ENCODE measurements at regions not wholly inside any gene's neighbourhood (a gene's known extent, or its start where the extent isn't known, plus 50 kb on each side); places are given as distances from the start of the nearest gene placed in this dataset.

DNA sequence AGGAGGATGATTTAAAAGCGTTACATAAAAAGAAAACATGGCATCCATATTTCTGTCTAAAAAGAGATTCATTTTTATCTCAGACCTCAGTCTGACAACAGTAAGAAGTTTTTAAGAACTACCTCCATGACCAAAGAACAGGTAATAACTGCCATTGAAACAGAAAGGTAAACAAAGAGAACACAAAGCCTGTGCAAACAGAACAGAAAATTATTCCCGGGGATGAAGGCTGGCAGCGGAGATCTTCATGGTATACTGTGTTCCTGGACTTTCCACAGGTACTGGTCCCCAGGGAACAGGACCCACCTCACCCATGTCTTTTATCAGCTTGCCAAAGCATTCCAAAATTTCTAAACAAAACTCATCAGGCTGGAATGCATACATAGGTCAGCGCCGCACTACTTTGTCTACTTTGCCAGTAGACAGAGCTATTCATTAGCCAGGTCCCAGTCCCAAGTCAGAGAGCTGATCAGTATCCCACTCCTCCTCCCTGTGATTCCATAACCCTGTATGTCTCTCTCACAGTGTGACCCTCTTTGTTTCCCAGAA lies 277.3 kb downstream of the MBD2 start:
- no peaks in the 10 kb centered on the region for H3K9me1 ChIP-seq (ENCODE audit: control insufficient read depth, insufficient read depth, low read length)
- intact Hi-C loops (cut with micrococcal nuclease) (no loop called here), in situ Hi-C loops (cut with MboI) (no loop called here)
- no peaks in the 10 kb centered on the region for H3K9me3 ChIP-seq (replicated peaks; ENCODE audit: control insufficient read depth, insufficient read depth, low read depth, low read length)
- no peak overlapping the region for H3K4me3 ChIP-seq
- TF ChIP-seq RAD51 (IDR thresholded peaks at IDR 0.05; ENCODE audit: borderline replicate concordance, low read depth) (no peak), E4F1 (CRISPR knock-in tag; IDR thresholded peaks at IDR 0.05; ENCODE audit: borderline replicate concordance) (no peak)
- no peak overlapping the region for H3K9ac ChIP-seq (ENCODE audit: insufficient read depth in 1 of 2, low read depth in 2 of 2, low read length in 2 of 2)
- no peaks in the 10 kb centered on the region for H3K79me2 ChIP-seq (ENCODE audit: control insufficient read depth, insufficient read depth, low read length)
- DNase-seq (ENCODE audit: extremely low read depth in 1 of 4, low spot score in 3 of 4) (no peak), ATAC-seq (no peak), FAIRE-seq (no peak)
- H2AFZ ChIP-seq (ENCODE audit: low read depth, low read length) = no peak overlapping the region
- 3% methylated on average over 4 of the region's 5 CpGs for WGBS (ENCODE audit: insufficient coverage, low coverage, missing lambda C conversion rate)
- H3K4me1 ChIP-seq (replicated peaks in 1 of 2; ENCODE audit: control insufficient read depth in 2 of 2, insufficient read depth in 2 of 2, low read length in 2 of 2) = no peaks in the 10 kb centered on the region
- no peaks in the 10 kb centered on the region for H3K36me3 ChIP-seq (ENCODE audit: control insufficient read depth, insufficient read depth, low read length)
- no peak overlapping the region for H3K27ac ChIP-seq (ENCODE audit: extremely low read depth, low read depth, low read length)
- CTCF ChIA-PET (ENCODE audit: low intra/inter-chr PET ratio) = no interaction called here
- no TSS peak for BruUV-seq (replicated peaks)
- no peak overlapping the region for H3K4me2 ChIP-seq (ENCODE audit: insufficient read depth, low read length)
- POLR2A ChIA-PET = no interaction called here
- no peaks in the 10 kb centered on the region for H3K27me3 ChIP-seq (ENCODE audit: control insufficient read depth in 2 of 2, insufficient read depth in 2 of 2, low read length in 2 of 2)
- no peaks in the 10 kb centered on the region for H4K20me1 ChIP-seq (replicated peaks; ENCODE audit: control insufficient read depth, insufficient read depth, low read length)

DNA sequence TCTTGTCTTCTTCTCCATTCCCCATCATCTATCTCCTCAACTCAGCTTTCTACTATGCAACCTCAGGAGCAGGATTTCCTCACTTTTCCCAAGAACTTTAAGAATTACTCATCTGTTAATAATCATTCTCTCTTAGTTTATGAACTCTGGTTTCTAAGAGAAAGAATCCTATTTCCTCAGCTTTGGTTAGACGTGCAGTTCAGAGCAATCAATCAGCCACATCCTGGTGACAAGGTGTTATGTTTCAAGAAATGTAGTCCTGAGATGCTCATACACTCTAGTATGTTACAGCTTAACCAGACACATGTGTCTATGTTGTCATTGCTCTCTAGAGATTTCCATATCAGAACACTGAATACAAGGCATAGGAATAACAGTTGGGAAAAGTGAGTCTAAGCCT lies 277.9 kb downstream of the MBD2 start:
- no TSS peak for BruUV-seq (replicated peaks)
- no peak for ATAC-seq
- WGBS (ENCODE audit: insufficient coverage, low coverage, missing lambda C conversion rate) = 0% methylated on average over 1 of the region's 1 CpG
- Histone ChIP-seq H3K4me3 (no peak overlapping the region), H3K9ac (ENCODE audit: insufficient read depth in 1 of 2, low read depth in 2 of 2, low read length in 2 of 2) (no peak overlapping the region), H2AFZ (ENCODE audit: low read depth, low read length) (no peak overlapping the region), H3K79me2 (ENCODE audit: control insufficient read depth, insufficient read depth, low read length) (no peaks in the 10 kb centered on the region), H3K9me1 (ENCODE audit: control insufficient read depth, insufficient read depth, low read length) (no peaks in the 10 kb centered on the region), H4K20me1 (replicated peaks; ENCODE audit: control insufficient read depth, insufficient read depth, low read length) (no peaks in the 10 kb centered on the region), H3K27me3 (ENCODE audit: control insufficient read depth in 2 of 2, insufficient read depth in 2 of 2, low read length in 2 of 2) (no peaks in the 10 kb centered on the region), H3K4me2 (ENCODE audit: insufficient read depth, low read length) (no peak overlapping the region), H3K4me1 (replicated peaks in 1 of 2; ENCODE audit: control insufficient read depth in 2 of 2, insufficient read depth in 2 of 2, low read length in 2 of 2) (no peaks in the 10 kb centered on the region), H3K36me3 (ENCODE audit: control insufficient read depth, insufficient read depth, low read length) (no peaks in the 10 kb centered on the region), H3K9me3 (replicated peaks; ENCODE audit: control insufficient read depth, insufficient read depth, low read depth, low read length) (no peaks in the 10 kb centered on the region), H3K27ac (ENCODE audit: extremely low read depth, low read depth, low read length) (no peak overlapping the region)
- in situ Hi-C loops (cut with MboI) = no loop called here
- no peak for DNase-seq (ENCODE audit: extremely low read depth in 1 of 4, low spot score in 3 of 4)
- ChIA-PET CTCF (ENCODE audit: low intra/inter-chr PET ratio) (no interaction called here), POLR2A (no interaction called here)
- no peak for FAIRE-seq
- intact Hi-C loops (cut with micrococcal nuclease) = no loop called here
- TF ChIP-seq PRPF4 (IDR thresholded peaks at IDR 0.05; ENCODE audit: insufficient read depth, low read depth, low read length, poor library complexity, severe bottlenecking) = no peak
- TF ChIP-seq SMAD2 (IDR thresholded peaks at IDR 0.05; ENCODE audit: low read depth, low read length) = no peak
- no peak for TF ChIP-seq POLR2B (IDR thresholded peaks at IDR 0.05; ENCODE audit: low read depth, partially characterized antibody)
- no peak for TF ChIP-seq ZNF695 (CRISPR knock-in tag; IDR thresholded peaks at IDR 0.05)

Measured in K562 (cell line).